Peyer's patch (tissue), 4 donors: ENCODE measurements at regions not wholly inside any gene's neighbourhood (a gene's known extent, or its start where the extent isn't known, plus 50 kb on each side); places are given as distances from the start of the nearest gene placed in this dataset.

Source experiments
- POLR2A ChIP-seq, 2 donors: fragments of 450-650 bp; IDR thresholded peaks; one replicate each; pipeline ENCODE4 v1.5.1; 2017; ENCODE audit warnings: antibody characterized with exemption in 2 of 2, mild to moderate bottlenecking in 2 of 2, moderate library complexity in 2 of 2
- TF ChIP-seq, protein P1 (sequence below), 6 experiments: fragments of 450-650 bp in 4 of 6; fragments of 200-600 bp in 2 of 6; sonication (generic) in 1 of 6; IDR thresholded peaks; one replicate each; pipeline ENCODE4 v1.5.1; 2017 to 2019; ENCODE audit warnings: antibody characterized with exemption in 6 of 6, mild to moderate bottlenecking in 3 of 6, moderate library complexity in 1 of 6

DNA sequence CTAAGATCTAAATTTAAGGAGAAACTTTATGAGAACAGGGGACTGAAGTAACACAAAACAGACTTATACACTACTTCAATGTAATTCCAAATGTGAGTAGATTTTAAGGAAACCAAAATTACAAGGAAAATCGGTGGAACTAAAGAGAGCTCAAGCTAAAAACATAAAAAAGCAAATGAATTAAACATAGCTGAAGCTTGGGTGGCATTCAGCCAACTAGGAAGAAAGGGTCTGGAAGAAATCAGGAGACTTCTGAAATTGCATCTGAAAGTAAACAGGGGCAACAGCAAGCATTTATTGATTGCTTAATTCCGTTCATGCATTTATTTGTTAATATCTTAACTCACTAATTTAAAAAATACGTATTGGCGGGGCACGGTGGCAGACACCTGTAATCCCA is 727.3 kb upstream of the PKDCC start:
- no peak for TF ChIP-seq POLR2A (IDR thresholded peaks at IDR 0.05)
- TF ChIP-seq, protein P1, sequence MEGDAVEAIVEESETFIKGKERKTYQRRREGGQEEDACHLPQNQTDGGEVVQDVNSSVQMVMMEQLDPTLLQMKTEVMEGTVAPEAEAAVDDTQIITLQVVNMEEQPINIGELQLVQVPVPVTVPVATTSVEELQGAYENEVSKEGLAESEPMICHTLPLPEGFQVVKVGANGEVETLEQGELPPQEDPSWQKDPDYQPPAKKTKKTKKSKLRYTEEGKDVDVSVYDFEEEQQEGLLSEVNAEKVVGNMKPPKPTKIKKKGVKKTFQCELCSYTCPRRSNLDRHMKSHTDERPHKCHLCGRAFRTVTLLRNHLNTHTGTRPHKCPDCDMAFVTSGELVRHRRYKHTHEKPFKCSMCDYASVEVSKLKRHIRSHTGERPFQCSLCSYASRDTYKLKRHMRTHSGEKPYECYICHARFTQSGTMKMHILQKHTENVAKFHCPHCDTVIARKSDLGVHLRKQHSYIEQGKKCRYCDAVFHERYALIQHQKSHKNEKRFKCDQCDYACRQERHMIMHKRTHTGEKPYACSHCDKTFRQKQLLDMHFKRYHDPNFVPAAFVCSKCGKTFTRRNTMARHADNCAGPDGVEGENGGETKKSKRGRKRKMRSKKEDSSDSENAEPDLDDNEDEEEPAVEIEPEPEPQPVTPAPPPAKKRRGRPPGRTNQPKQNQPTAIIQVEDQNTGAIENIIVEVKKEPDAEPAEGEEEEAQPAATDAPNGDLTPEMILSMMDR (IDR thresholded peaks at IDR 0.05) = no peak
